Stimulated activated CD8-positive, alpha-beta memory T cell treated with anti-CD3 and anti-CD28 coated beads, Interleukin-12 subunit alpha, Interleukin-12 subunit beta, amount 100 ng/mL, for 1 hour (primary cell): ENCODE measurements at regions not wholly inside any gene's neighbourhood (a gene's known extent, or its start where the extent isn't known, plus 50 kb on each side); places are given as distances from the start of the nearest gene placed in this dataset.
"Not testable (repeated sequence)": the region's sequence is repeated elsewhere in the genome, so short reads cannot be mapped to it uniquely, and the experiment has no call there.

Experiments used
- DNase-seq: peaks from one replicate; pipeline ENCODE4 v3.0.0-alpha.2; 2020; ENCODE audit warnings: low read depth

GRCh38 chr2:242109819-242110218 lies 240.3 kb downstream of the RTP5 start:
- DNase-seq = not testable (repeated sequence)

- DNase-seq = not testable (repeated sequence)
These were observed 242.4 kb downstream of the RTP5 start for GRCh38 chr2:242111954-242112353.

- not testable (repeated sequence) for DNase-seq
These were observed 244.0 kb downstream of the RTP5 start for GRCh38 chr2:242113492-242113891.

- DNase-seq = not testable (repeated sequence)
These were observed 247.1 kb downstream of the RTP5 start for GRCh38 chr2:242116676-242117075.

GRCh38 chr2:242117305-242117704 lies 247.8 kb downstream of the RTP5 start:
- not testable (repeated sequence) for DNase-seq

GRCh38 chr2:242119682-242120081 lies 250.2 kb downstream of the RTP5 start:
- DNase-seq = not testable (repeated sequence)

GRCh38 chr2:242130682-242131081 lies 261.2 kb downstream of the RTP5 start:
- DNase-seq = not testable (repeated sequence)

GRCh38 chr2:242159921-242160320 lies 290.4 kb downstream of the RTP5 start:
- not testable (repeated sequence) for DNase-seq

GRCh38 chr2:242165115-242165514 lies 295.6 kb downstream of the RTP5 start:
- DNase-seq = not testable (repeated sequence)

GRCh38 chr2:242171290-242171689 lies 301.8 kb downstream of the RTP5 start:
- DNase-seq = not testable (repeated sequence)
